MCF 10A (cell line): ENCODE measurements at regions not wholly inside any gene's neighbourhood (a gene's known extent, or its start where the extent isn't known, plus 50 kb on each side); places are given as distances from the start of the nearest gene placed in this dataset.

ENCODE experiments used
- BruUV-seq: library from RNA; stranded (reverse); fragments of 400-500 nt; replicated peaks from 2 replicates; lab custom pipeline; 2021; lab: Mats Ljungman, UMichigan
- CTCF ChIA-PET: fragments of 300-600 bp; sonication (Branson Sonifier 250); formaldehyde crosslinking; extraction: SDS; loops from one replicate; lab custom pipeline; 2021; ENCODE audit warnings: antibody characterized with exemption, inconsistent platforms; lab: Yijun Ruan, JAX
- POLR2A ChIA-PET: fragments of 300-600, 350-650 bp; sonication (Branson Sonifier 250); formaldehyde crosslinking; extraction: SDS; loops from one replicate; lab custom pipeline; 2020; ENCODE audit warnings: antibody characterized with exemption, inconsistent platforms; lab: Yijun Ruan, JAX
- DNase-seq: peaks from one replicate; pipeline ENCODE4 v3.0.0-alpha.2; 2018; ENCODE audit not compliant: unreplicated experiment
- H3K27ac Mint-ChIP-seq: one replicate; pipeline ENCODE4 v1.8.0; 2022; ENCODE audit warnings: mild to moderate bottlenecking, low read depth, mixed read lengths; ENCODE audit not compliant: unreplicated experiment
- H3K27me3 Mint-ChIP-seq: one replicate; pipeline ENCODE4 v1.8.0; 2022; ENCODE audit warnings: mixed read lengths; ENCODE audit not compliant: insufficient read depth, unreplicated experiment
- H3K36me3 Mint-ChIP-seq: one replicate; pipeline ENCODE4 v1.8.0; 2022; ENCODE audit warnings: mild to moderate bottlenecking, moderate library complexity, mixed read lengths; ENCODE audit not compliant: insufficient read depth, unreplicated experiment
- H3K4me1 Mint-ChIP-seq: one replicate; pipeline ENCODE4 v1.8.0; 2022; ENCODE audit warnings: mixed read lengths; ENCODE audit not compliant: insufficient read depth, unreplicated experiment
- H3K4me3 Mint-ChIP-seq: one replicate; pipeline ENCODE4 v1.8.0; 2022; ENCODE audit warnings: mild to moderate bottlenecking, moderate library complexity, mixed read lengths; ENCODE audit not compliant: unreplicated experiment
- H3K9me3 Mint-ChIP-seq: one replicate; pipeline ENCODE4 v1.8.0; 2022; ENCODE audit warnings: mixed read lengths; ENCODE audit not compliant: unreplicated experiment
- intact Hi-C: fragments of 100-400 bp; cut with micrococcal nuclease; formaldehyde crosslinking; loops from 2 replicates; pipeline ENCODE4 v1.14.1; 2022
- TF ChIP-seq, protein P1 (sequence below): fragments of 200-600 bp; IDR thresholded peaks from one replicate; pipeline ENCODE4 v1.8.0; 2022; ENCODE audit warnings: antibody characterized with exemption, mild to moderate bottlenecking; ENCODE audit not compliant: unreplicated experiment

DNA sequence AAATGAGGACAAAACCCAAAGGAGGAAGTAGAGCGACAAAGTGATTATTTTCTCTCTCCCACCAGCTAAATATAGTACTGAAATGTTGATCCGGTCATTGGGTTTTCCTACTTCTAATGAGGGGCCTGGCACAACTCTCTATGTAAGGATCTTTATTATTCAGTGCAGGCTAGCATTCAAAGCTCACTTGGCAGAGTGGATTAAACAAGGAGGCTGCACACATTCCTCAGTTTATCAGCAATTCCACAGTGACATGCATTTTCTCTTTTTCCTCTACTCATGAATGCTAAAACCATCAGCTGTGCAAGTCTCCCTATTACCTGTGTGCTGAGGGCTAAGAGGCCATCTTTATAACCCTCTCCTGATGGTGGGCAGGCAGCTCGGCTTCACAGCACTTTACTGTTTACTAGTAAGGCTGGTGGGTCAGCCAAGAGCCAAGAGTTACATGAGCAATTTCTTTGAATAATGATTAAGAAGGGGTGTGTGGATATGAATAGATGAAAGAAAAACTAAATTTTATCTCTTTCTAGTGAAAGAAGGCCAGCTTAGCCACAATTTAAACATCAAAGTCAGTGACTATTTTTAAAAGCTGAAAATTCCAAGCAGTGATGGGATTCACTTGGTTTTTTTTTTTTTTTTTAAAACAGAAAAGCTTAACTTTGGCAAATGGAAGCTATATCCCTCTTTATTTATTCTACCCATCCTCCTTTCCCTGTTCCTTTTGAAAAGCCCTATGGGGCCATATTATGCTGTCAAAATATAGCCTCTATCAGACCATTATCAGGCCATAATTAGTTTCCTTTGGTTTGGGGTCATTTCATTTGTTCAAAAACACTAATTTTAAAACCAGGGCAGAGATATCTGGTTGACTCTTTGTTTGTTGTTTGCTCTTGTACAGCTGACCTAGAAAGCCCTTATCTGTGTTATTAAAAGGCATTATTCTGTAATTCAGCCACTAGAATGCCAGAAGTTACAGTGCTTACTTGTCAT, 111.0 kb downstream of the RBM43 start:
- TF ChIP-seq, protein P1, sequence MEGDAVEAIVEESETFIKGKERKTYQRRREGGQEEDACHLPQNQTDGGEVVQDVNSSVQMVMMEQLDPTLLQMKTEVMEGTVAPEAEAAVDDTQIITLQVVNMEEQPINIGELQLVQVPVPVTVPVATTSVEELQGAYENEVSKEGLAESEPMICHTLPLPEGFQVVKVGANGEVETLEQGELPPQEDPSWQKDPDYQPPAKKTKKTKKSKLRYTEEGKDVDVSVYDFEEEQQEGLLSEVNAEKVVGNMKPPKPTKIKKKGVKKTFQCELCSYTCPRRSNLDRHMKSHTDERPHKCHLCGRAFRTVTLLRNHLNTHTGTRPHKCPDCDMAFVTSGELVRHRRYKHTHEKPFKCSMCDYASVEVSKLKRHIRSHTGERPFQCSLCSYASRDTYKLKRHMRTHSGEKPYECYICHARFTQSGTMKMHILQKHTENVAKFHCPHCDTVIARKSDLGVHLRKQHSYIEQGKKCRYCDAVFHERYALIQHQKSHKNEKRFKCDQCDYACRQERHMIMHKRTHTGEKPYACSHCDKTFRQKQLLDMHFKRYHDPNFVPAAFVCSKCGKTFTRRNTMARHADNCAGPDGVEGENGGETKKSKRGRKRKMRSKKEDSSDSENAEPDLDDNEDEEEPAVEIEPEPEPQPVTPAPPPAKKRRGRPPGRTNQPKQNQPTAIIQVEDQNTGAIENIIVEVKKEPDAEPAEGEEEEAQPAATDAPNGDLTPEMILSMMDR: no peak
- ChIA-PET CTCF (interaction anchor here (0.6 to 0.9 kb wide), 5 partner anchors 11 to 292 kb away, joined by 3 to 8 read pairs (median 4); no protein-coding TSS in a partner anchor), POLR2A (no interaction called here)
- no peaks in the 10 kb centered on the region for H3K36me3 Mint-ChIP-seq
- no peaks in the 10 kb centered on the region for H3K27me3 Mint-ChIP-seq
- H3K4me1 Mint-ChIP-seq: no peaks in the 10 kb centered on the region
- intact Hi-C loops: no loop called here
- no peak for DNase-seq
- H3K9me3 Mint-ChIP-seq: no peaks in the 10 kb centered on the region
- no peak overlapping the region for H3K27ac Mint-ChIP-seq
- no peak overlapping the region for H3K4me3 Mint-ChIP-seq
- BruUV-seq: no TSS peak

DNA sequence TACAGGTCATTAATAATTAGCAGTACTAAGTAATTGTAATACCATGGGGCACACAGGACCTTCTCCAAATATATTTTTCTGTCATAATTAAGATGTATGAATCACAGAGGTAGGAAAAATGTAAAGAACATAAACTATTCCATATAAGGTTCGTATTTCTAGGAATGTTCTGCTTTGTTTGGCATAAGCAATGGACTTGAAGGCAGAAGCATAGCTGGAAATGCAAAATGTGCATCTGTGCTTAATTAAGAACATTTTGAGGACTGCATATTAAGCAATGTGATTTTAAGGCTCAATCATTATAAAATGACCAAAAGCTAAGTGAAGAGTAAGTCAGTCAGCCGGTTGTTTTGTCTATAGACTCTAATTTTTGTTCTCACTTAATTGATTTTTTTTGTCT, 123.2 kb downstream of the RBM43 start:
- no peak overlapping the region for H3K27ac Mint-ChIP-seq
- H3K4me3 Mint-ChIP-seq: no peak overlapping the region
- H3K27me3 Mint-ChIP-seq: no peaks in the 10 kb centered on the region
- H3K4me1 Mint-ChIP-seq: no peaks in the 10 kb centered on the region
- no peaks in the 10 kb centered on the region for H3K9me3 Mint-ChIP-seq
- no peak for DNase-seq
- no peaks in the 10 kb centered on the region for H3K36me3 Mint-ChIP-seq
- CTCF ChIA-PET: interaction anchor here (0.7 kb wide), 1 partner anchor 87 kb away, joined by 3 read pairs; no protein-coding TSS in a partner anchor
- intact Hi-C loops: no loop called here
- POLR2A ChIA-PET: interaction anchor here (0.7 kb wide), 1 partner anchor 166 kb away, joined by 3 read pairs; no protein-coding TSS in a partner anchor
- no TSS peak for BruUV-seq
- TF ChIP-seq, protein P1: no peak

DNA sequence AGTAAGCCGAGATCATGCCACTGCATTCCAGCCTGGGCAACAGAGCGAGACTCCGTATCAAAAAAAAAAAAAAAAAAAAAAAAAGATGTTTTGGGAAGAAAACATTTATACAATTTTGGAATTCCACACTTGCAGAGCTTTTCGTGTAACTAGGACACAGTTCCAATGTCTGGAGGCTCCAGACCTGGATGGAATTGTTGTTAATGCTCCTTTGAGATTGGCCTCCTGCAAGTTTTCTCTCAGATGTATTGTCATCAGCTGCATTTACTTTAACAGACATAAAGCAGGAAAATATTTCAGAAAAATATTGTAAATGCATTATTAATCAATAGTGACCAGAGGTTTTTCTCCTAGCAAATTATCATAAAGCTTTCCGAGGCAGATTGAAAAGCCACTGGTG, 124.1 kb downstream of the RBM43 start:
- no peaks in the 10 kb centered on the region for H3K36me3 Mint-ChIP-seq
- H3K27ac Mint-ChIP-seq: no peak overlapping the region
- CTCF ChIA-PET: interaction anchor here (0.7 kb wide), 1 partner anchor 86 kb away, joined by 3 read pairs; no protein-coding TSS in a partner anchor
- intact Hi-C loops: no loop called here
- POLR2A ChIA-PET: no interaction called here
- TF ChIP-seq, protein P1: no peak
- no TSS peak for BruUV-seq
- no peak for DNase-seq
- H3K27me3 Mint-ChIP-seq: no peaks in the 10 kb centered on the region
- H3K9me3 Mint-ChIP-seq: no peaks in the 10 kb centered on the region
- H3K4me3 Mint-ChIP-seq: no peak overlapping the region
- H3K4me1 Mint-ChIP-seq: no peaks in the 10 kb centered on the region

DNA sequence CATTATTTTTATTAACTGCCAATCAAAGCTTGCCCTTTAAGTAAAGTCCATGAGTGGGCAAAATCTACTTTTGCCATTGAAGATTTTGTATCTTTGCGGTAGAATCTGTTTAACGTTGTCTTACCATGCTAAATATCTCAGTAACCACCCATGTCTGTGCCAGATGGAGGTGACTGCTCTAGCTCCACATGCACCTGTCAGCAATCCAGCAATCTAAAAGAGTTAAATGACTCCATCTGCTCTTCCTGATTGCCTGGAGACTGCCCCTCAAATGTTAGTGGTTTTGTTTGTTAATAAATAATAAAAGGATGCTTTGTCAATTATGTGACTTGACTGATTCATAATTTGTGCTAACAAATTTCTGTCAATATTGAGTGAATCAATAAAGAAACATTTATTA, 141.7 kb downstream of the RBM43 start:
- intact Hi-C loops: no loop called here
- no peak overlapping the region for H3K27ac Mint-ChIP-seq
- DNase-seq: no peak
- no TSS peak for BruUV-seq
- no peaks in the 10 kb centered on the region for H3K27me3 Mint-ChIP-seq
- no peak overlapping the region for H3K4me3 Mint-ChIP-seq
- TF ChIP-seq, protein P1: no peak
- no peaks in the 10 kb centered on the region for H3K4me1 Mint-ChIP-seq
- CTCF ChIA-PET: interaction anchor here (0.6 kb wide), 1 partner anchor 31 kb away, joined by 8 read pairs; no protein-coding TSS in a partner anchor
- H3K36me3 Mint-ChIP-seq: no peaks in the 10 kb centered on the region
- peaks cover 8% of the 10 kb centered on the region for H3K9me3 Mint-ChIP-seq
- POLR2A ChIA-PET: no interaction called here
